HCT116 (cell line): ENCODE measurements at regions not wholly inside any gene's neighbourhood (a gene's known extent, or its start where the extent isn't known, plus 50 kb on each side); places are given as distances from the start of the nearest gene placed in this dataset.

ENCODE experiments used
- ATAC-seq: fragments of 200-7000 bp; cut with Tn5 transposase; 2 replicates; pipeline ENCODE4 v1.9.1; 2020; ENCODE audit warnings: mild to moderate bottlenecking, moderate library complexity
- BruUV-seq: library from RNA; stranded (reverse); fragments of 400-500 nt; replicated peaks from 2 replicates; lab custom pipeline; 2021; lab: Mats Ljungman, UMichigan
- CTCF ChIA-PET: fragments of 300-600 bp; sonication (Branson Sonifier 250); formaldehyde crosslinking; loops from one replicate; lab custom pipeline; 2021; ENCODE audit warnings: antibody characterized with exemption; lab: Charles Lee
- POLR2A ChIA-PET: fragments of 300-600, 350-600 bp; sonication (Branson Sonifier 250); formaldehyde crosslinking; loops from one replicate; lab custom pipeline; 2021; ENCODE audit warnings: antibody characterized with exemption; lab: Charles Lee
- RAD21 ChIA-PET, 2 experiments: fragments of 300-600 bp; sonication (Branson Sonifier 250); formaldehyde crosslinking; loops; one replicate each; lab custom pipeline; 2023; ENCODE audit warnings: low total read pairs in 2 of 2; ENCODE audit not compliant: uncharacterized antibody in 2 of 2, unreplicated experiment in 2 of 2, low non-redundant PET in 1 of 2; lab: Charles Lee
- DNase-seq: peaks from one replicate; pipeline ENCODE4 v3.0.0-alpha.2; 2010; ENCODE audit warnings: low read depth, low spot score
- H2AFZ ChIP-seq: fragments of 200-600 bp; shearing (Covaris generic), sonication (generic); 2 replicates; pipeline ENCODE4 v1.6.1; 2017; ENCODE audit warnings: low read depth, mixed run types, mixed read lengths, antibody characterized with exemption, low read length; ENCODE audit not compliant: poor library complexity, severe bottlenecking
- H3K27ac ChIP-seq: 2 replicates; pipeline ENCODE4 v1.5.1; 2012; ENCODE audit warnings: low read depth, low read length
- H3K27me3 ChIP-seq: fragments of 200-600 bp; sonication (generic); 2 replicates; pipeline ENCODE4 v1.6.1; 2016; ENCODE audit warnings: mixed run types, low read length, mixed read lengths; ENCODE audit not compliant: insufficient read depth
- H3K36me3 ChIP-seq, 2 experiments: fragments of 200-500 bp in 1 of 2; fragments of 200-600 bp in 1 of 2; sonication (Bioruptor generic) in 1 of 2; sonication (generic) in 1 of 2; 2 replicates each; pipeline versions ENCODE4 v1.5.1 to v1.6.1; 2014 to 2016; ENCODE audit warnings: low read length in 2 of 2, inconsistent platforms in 1 of 2, mixed read lengths in 1 of 2, mixed run types in 1 of 2; ENCODE audit not compliant: insufficient read depth in 2 of 2, control insufficient read depth in 1 of 2
- H3K4me1 ChIP-seq, 2 experiments: fragments of 200-600 bp in 1 of 2; sonication (generic) in 1 of 2; 2 replicates each; pipeline versions ENCODE4 v1.5.1 to v1.6.1; 2012 to 2017; ENCODE audit warnings: low read length in 2 of 2, inconsistent platforms in 1 of 2, mild to moderate bottlenecking in 1 of 2, mixed read lengths in 1 of 2, mixed run types in 1 of 2, moderate library complexity in 1 of 2; ENCODE audit not compliant: insufficient read depth in 2 of 2, control insufficient read depth in 1 of 2
- H3K4me2 ChIP-seq: fragments of 200-600 bp; sonication (generic); 2 replicates; pipeline ENCODE4 v1.6.1; 2017; ENCODE audit warnings: mixed run types, low read length, mixed read lengths
- H3K4me3 ChIP-seq, 2 experiments: fragments of 200-600 bp in 1 of 2; sonication (generic) in 1 of 2; replicated peaks in 1 of 2; 2 replicates each; pipeline ENCODE4 v1.5.1; 2011 to 2016; ENCODE audit warnings: low read length in 2 of 2, control low read depth in 1 of 2, low read depth in 1 of 2, mild to moderate bottlenecking in 1 of 2, mixed read lengths in 1 of 2, mixed run types in 1 of 2
- H3K79me2 ChIP-seq: fragments of 200-600 bp; sonication (generic); 2 replicates; pipeline ENCODE4 v1.6.1; 2017; ENCODE audit warnings: mild to moderate bottlenecking, mixed run types, low read length, moderate library complexity, mixed read lengths; ENCODE audit not compliant: insufficient read depth
- H3K9ac ChIP-seq: fragments of 200-600 bp; sonication (generic); 2 replicates; pipeline ENCODE4 v1.6.1; 2016; ENCODE audit warnings: low read length, mixed read lengths
- H3K9me2 ChIP-seq: fragments of 200-600 bp; sonication (generic), shearing (Covaris generic); 2 replicates; pipeline ENCODE4 v1.6.1; 2017; ENCODE audit warnings: mixed run types, mild to moderate bottlenecking, moderate library complexity; ENCODE audit not compliant: insufficient read depth
- H3K9me3 ChIP-seq, 2 experiments: fragments of 200-500 bp in 1 of 2; fragments of 200-600 bp in 1 of 2; sonication (Bioruptor generic) in 1 of 2; sonication (generic) in 1 of 2; 2 replicates each; pipeline ENCODE4 v1.6.1; 2014 to 2017; ENCODE audit warnings: low read length in 2 of 2, mixed read lengths in 2 of 2, inconsistent platforms in 1 of 2, low read depth in 1 of 2, mild to moderate bottlenecking in 1 of 2, mixed run types in 1 of 2, moderate library complexity in 1 of 2; ENCODE audit not compliant: control insufficient read depth in 1 of 2, insufficient read depth in 1 of 2
- H4K20me1 ChIP-seq: fragments of 200-600 bp; sonication (generic), shearing (Covaris generic); 2 replicates; pipeline ENCODE4 v1.6.1; 2017; ENCODE audit warnings: mixed run types, mild to moderate bottlenecking, moderate library complexity; ENCODE audit not compliant: insufficient read depth
- ATF3 ChIP-seq: IDR thresholded peaks from 2 replicates; pipeline ENCODE4 v1.6.1; 2012
- CEBPB ChIP-seq: IDR thresholded peaks from 2 replicates; pipeline ENCODE4 v1.6.1; 2012; ENCODE audit warnings: low read depth
- CTCF ChIP-seq, 3 experiments: fragments of 200-600 bp in 1 of 3; sonication (generic) in 1 of 3; IDR thresholded peaks in 2 of 3; conservative IDR thresholded peaks in 1 of 3; 2 replicates each; pipeline ENCODE4 v1.5.1; 2012 to 2017; ENCODE audit warnings: low read depth in 2 of 3, low read length in 2 of 3, antibody characterized with exemption in 1 of 3, borderline replicate concordance in 1 of 3, control low read depth in 1 of 3, mild to moderate bottlenecking in 1 of 3, mixed read lengths in 1 of 3, mixed run types in 1 of 3, moderate library complexity in 1 of 3; ENCODE audit not compliant: insufficient read depth in 1 of 3
- EGR1 ChIP-seq: IDR thresholded peaks from 2 replicates; pipeline ENCODE4 v1.6.1; 2012; ENCODE audit warnings: low read depth
- ELF1 ChIP-seq: IDR thresholded peaks from 2 replicates; pipeline ENCODE4 v1.6.1; 2012; ENCODE audit warnings: low read depth, borderline replicate concordance
- EZH2 ChIP-seq: fragments of 200-600 bp; sonication (generic); IDR thresholded peaks from 2 replicates; pipeline ENCODE4 v1.6.1; 2017; ENCODE audit warnings: antibody characterized with exemption, mixed run types
- EZH2phosphoT487 ChIP-seq: fragments of 200-600 bp; IDR thresholded peaks from 2 replicates; pipeline ENCODE4 v1.6.1; 2018; ENCODE audit warnings: antibody characterized with exemption, borderline replicate concordance
- FOSL1 ChIP-seq: IDR thresholded peaks from 2 replicates; pipeline ENCODE4 v1.6.1; 2012; ENCODE audit warnings: low read depth
- JUND ChIP-seq: IDR thresholded peaks from 2 replicates; pipeline ENCODE4 v1.6.1; 2012
- MAX ChIP-seq: IDR thresholded peaks from 2 replicates; pipeline ENCODE4 v1.6.1; 2012
- POLR2A ChIP-seq: IDR thresholded peaks from 2 replicates; pipeline ENCODE4 v1.7.0; 2011; ENCODE audit warnings: borderline replicate concordance; ENCODE audit not compliant: insufficient read depth, insufficient read length; ENCODE audit errors: extremely low read depth
- RAD21 ChIP-seq: IDR thresholded peaks from 2 replicates; pipeline ENCODE4 v1.6.1; 2012; ENCODE audit warnings: low read depth, mild to moderate bottlenecking
- REST ChIP-seq: IDR thresholded peaks from 2 replicates; pipeline ENCODE4 v1.6.1; 2012; ENCODE audit warnings: low read depth
- SIN3A ChIP-seq: IDR thresholded peaks from 2 replicates; pipeline ENCODE4 v1.6.1; 2012; ENCODE audit warnings: low read depth
- SP1 ChIP-seq: IDR thresholded peaks from 2 replicates; pipeline ENCODE4 v1.6.1; 2012; ENCODE audit warnings: low read depth
- TCF7L2 ChIP-seq: IDR thresholded peaks from 2 replicates; pipeline ENCODE4 v1.7.0; 2011; ENCODE audit warnings: borderline replicate concordance, inconsistent platforms; ENCODE audit not compliant: insufficient read depth, insufficient read length; ENCODE audit errors: extremely low read depth
- YY1 ChIP-seq: IDR thresholded peaks from 2 replicates; pipeline ENCODE4 v1.6.1; 2011; ENCODE audit warnings: low read length, low read depth, moderate library complexity, mild to moderate bottlenecking; ENCODE audit not compliant: insufficient replicate concordance; ENCODE audit errors: extremely low read depth
- ZBTB33 ChIP-seq: IDR thresholded peaks from 2 replicates; pipeline ENCODE4 v1.6.1; 2011; ENCODE audit warnings: mild to moderate bottlenecking, low read length, moderate library complexity; ENCODE audit not compliant: insufficient replicate concordance; ENCODE audit errors: extremely low read depth
- ZFX ChIP-seq: fragments of 450-650 bp; IDR thresholded peaks from 2 replicates; pipeline ENCODE4 v1.6.1; 2017
- ZNF274 ChIP-seq: fragments of 200-500 bp; sonication (Bioruptor generic); IDR thresholded peaks from 2 replicates; pipeline ENCODE4 v1.6.1; 2014; ENCODE audit warnings: mild to moderate bottlenecking, low read depth, low read length, inconsistent platforms
- intact Hi-C: fragments of 100-400 bp; cut with micrococcal nuclease; formaldehyde crosslinking; loops from 2 replicates; pipeline ENCODE4 v1.10.0; 2022

- Histone ChIP-seq H4K20me1 (no peaks in the 10 kb centered on the region), H3K4me1 (peaks cover 0 to 6% of the 10 kb centered on the region in 2 experiments; a peak in 1 of 4 replicates), H3K4me3 (no peak overlapping the region), H3K36me3 (no peaks in the 10 kb centered on the region), H3K27ac (no peak overlapping the region), H2AFZ (no peak overlapping the region), H3K79me2 (peaks cover 79% of the 10 kb centered on the region), H3K9me2 (no peaks in the 10 kb centered on the region), H3K9ac (no peak overlapping the region), H3K27me3 (no peaks in the 10 kb centered on the region), H3K4me2 (no peak overlapping the region), H3K9me3 (peaks cover 4 to 9% of the 10 kb centered on the region in 2 experiments; a peak in 1 of 4 replicates)
- TF ChIP-seq CTCF (IDR thresholded peaks at IDR 0.05 in 2 of 3, conservative IDR thresholded peaks at IDR 0.05 in 1 of 3; ENCODE audit: borderline replicate concordance in 1 of 3, insufficient read depth in 1 of 3, low read depth in 2 of 3, low read length in 2 of 3): no peak
- TF ChIP-seq FOSL1: no peak
- TF ChIP-seq MAX: no peak
- TF ChIP-seq POLR2A: no peak
- TF ChIP-seq CEBPB: no peak
- TF ChIP-seq ZBTB33: no peak
- TF ChIP-seq ELF1: no peak
- no peak for TF ChIP-seq SIN3A
- no peak for TF ChIP-seq RAD21
- no peak for TF ChIP-seq JUND
- no peak for TF ChIP-seq EZH2phosphoT487
- no peak for TF ChIP-seq EZH2
- TF ChIP-seq SP1: no peak
- no peak for TF ChIP-seq EGR1
- no peak for TF ChIP-seq ZFX
- no peak for TF ChIP-seq ATF3
- no peak for TF ChIP-seq REST
- no peak for TF ChIP-seq ZNF274
- no peak for TF ChIP-seq YY1
- no peak for TF ChIP-seq TCF7L2
- no TSS peak for BruUV-seq
- ChIA-PET CTCF (no interaction called here), POLR2A (interaction anchor here (0.8 kb wide), 1 partner anchor 38 kb away, joined by 3 read pairs; no protein-coding TSS in a partner anchor), RAD21 (no interaction called here)
- intact Hi-C loops: no loop called here
- DNase-seq (no peak), ATAC-seq (no peak)
Measured at GRCh38 chr17:72492941-72493340, 372.1 kb downstream of the SOX9 start.
